ENCODE measurements at regions not wholly inside any gene's neighbourhood (a gene's known extent, or its start where the extent isn't known, plus 50 kb on each side); places are given as distances from the start of the nearest gene placed in this dataset.
A peak's percentile ranks its signal among the peaks of the same experiment; 100 is the strongest.

GRCh38 chr4:14749910-14750309, 252.4 kb upstream of the CPEB2 start:
- DNase-seq, result peak in 22 of 56 donors; percentile 1 to 38 (median 4)

- no peak for DNase-seq
These were observed 249.8 kb upstream of the CPEB2 start for GRCh38 chr4:14752341-14753046.

- DNase-seq, result no peak
These were observed 235.1 kb upstream of the CPEB2 start for GRCh38 chr4:14767142-14767541.

- DNase-seq, result no peak
These were observed 233.8 kb upstream of the CPEB2 start for GRCh38 chr4:14768449-14768848.

GRCh38 chr4:14769993-14770392, 232.3 kb upstream of the CPEB2 start:
- DNase-seq, result no peak

GRCh38 chr4:14771094-14771493, 231.2 kb upstream of the CPEB2 start:
- DNase-seq, result peak in 17 of 56 donors; percentile 0 to 28 (median 6)

GRCh38 chr4:14771504-14772175, 230.6 kb upstream of the CPEB2 start:
- DNase-seq, result no peak

- DNase-seq, result no peak
These were observed 229.9 kb upstream of the CPEB2 start for GRCh38 chr4:14772388-14772787.

- DNase-seq, result no peak
These were observed 219.0 kb upstream of the CPEB2 start for GRCh38 chr4:14783011-14783877.

GRCh38 chr4:14787221-14787620, 215.1 kb upstream of the CPEB2 start:
- DNase-seq, result no peak

- no peak for DNase-seq
These were observed 214.4 kb upstream of the CPEB2 start for GRCh38 chr4:14787894-14788293.

GRCh38 chr4:14790494-14790893, 211.8 kb upstream of the CPEB2 start:
- DNase-seq, result no peak

- DNase-seq, result no peak
These were observed 209.5 kb upstream of the CPEB2 start for GRCh38 chr4:14792702-14793227.

GRCh38 chr4:14800977-14801376, 201.3 kb upstream of the CPEB2 start:
- DNase-seq, result no peak

GRCh38 chr4:14802596-14802995, 199.7 kb upstream of the CPEB2 start:
- no peak for DNase-seq

GRCh38 chr4:14807856-14808255, 194.4 kb upstream of the CPEB2 start:
- DNase-seq, result no peak

- DNase-seq, result no peak
These were observed 193.1 kb upstream of the CPEB2 start for GRCh38 chr4:14809203-14809602.

- DNase-seq, result no peak
These were observed 192.2 kb upstream of the CPEB2 start for GRCh38 chr4:14810121-14810520.

GRCh38 chr4:14810568-14810967, 191.7 kb upstream of the CPEB2 start:
- no peak for DNase-seq

GRCh38 chr4:14812101-14812500, 190.2 kb upstream of the CPEB2 start:
- no peak for DNase-seq

- no peak for DNase-seq
These were observed 185.5 kb upstream of the CPEB2 start for GRCh38 chr4:14816623-14817261.
